Calu3 (cell line): ENCODE measurements at regions not wholly inside any gene's neighbourhood (a gene's known extent, or its start where the extent isn't known, plus 50 kb on each side); places are given as distances from the start of the nearest gene placed in this dataset.

Experiments used
- BruUV-seq: library from RNA; stranded (reverse); fragments of 400-500 nt; replicated peaks from 2 replicates; lab custom pipeline; 2021; lab: Mats Ljungman, UMichigan
- CTCF ChIA-PET: fragments of 300-600 bp; sonication (Branson Sonifier 250); formaldehyde crosslinking; loops from one replicate; lab custom pipeline; 2022; ENCODE audit warnings: antibody characterized with exemption; lab: Charles Lee
- DNase-seq: peaks from one replicate; pipeline ENCODE4 v3.0.0; 2022
- H3K27ac Mint-ChIP-seq: one replicate; pipeline ENCODE4 v1.8.0; 2022; ENCODE audit warnings: mixed read lengths; ENCODE audit not compliant: unreplicated experiment
- H3K27me3 Mint-ChIP-seq: one replicate; pipeline ENCODE4 v1.8.0; 2022; ENCODE audit warnings: mixed read lengths; ENCODE audit not compliant: unreplicated experiment
- H3K36me3 Mint-ChIP-seq: one replicate; pipeline ENCODE4 v1.8.0; 2022; ENCODE audit warnings: mild to moderate bottlenecking, moderate library complexity, mixed read lengths; ENCODE audit not compliant: insufficient read depth, unreplicated experiment
- H3K4me1 Mint-ChIP-seq: one replicate; pipeline ENCODE4 v1.8.0; 2022; ENCODE audit warnings: mild to moderate bottlenecking, low read depth, mixed read lengths; ENCODE audit not compliant: unreplicated experiment
- H3K4me3 Mint-ChIP-seq: one replicate; pipeline ENCODE4 v1.8.0; 2022; ENCODE audit warnings: mild to moderate bottlenecking, low read depth, moderate library complexity, mixed read lengths; ENCODE audit not compliant: unreplicated experiment
- H3K9me3 Mint-ChIP-seq: one replicate; pipeline ENCODE4 v1.8.0; 2022; ENCODE audit warnings: low read depth, mixed read lengths; ENCODE audit not compliant: unreplicated experiment
- intact Hi-C: fragments of 100-400 bp; cut with micrococcal nuclease; formaldehyde crosslinking; loops from one replicate; pipeline ENCODE4 v1.10.0; 2022; ENCODE audit not compliant: unreplicated experiment
- TF ChIP-seq, protein P1 (sequence below): fragments of 200-600 bp; IDR thresholded peaks from one replicate; pipeline ENCODE4 v1.8.0; 2022; ENCODE audit warnings: antibody characterized with exemption; ENCODE audit not compliant: unreplicated experiment

GRCh38 chr19:32174386-32175113, 170.9 kb upstream of the ZNF507 start:
- Mint-ChIP-seq H3K4me1 (no peaks in the 10 kb centered on the region), H3K27me3 (peaks cover 23% of the 10 kb centered on the region), H3K36me3 (no peaks in the 10 kb centered on the region), H3K27ac (no peak overlapping the region), H3K9me3 (no peaks in the 10 kb centered on the region), H3K4me3 (no peak overlapping the region)
- BruUV-seq, result no TSS peak
- TF ChIP-seq, protein P1, sequence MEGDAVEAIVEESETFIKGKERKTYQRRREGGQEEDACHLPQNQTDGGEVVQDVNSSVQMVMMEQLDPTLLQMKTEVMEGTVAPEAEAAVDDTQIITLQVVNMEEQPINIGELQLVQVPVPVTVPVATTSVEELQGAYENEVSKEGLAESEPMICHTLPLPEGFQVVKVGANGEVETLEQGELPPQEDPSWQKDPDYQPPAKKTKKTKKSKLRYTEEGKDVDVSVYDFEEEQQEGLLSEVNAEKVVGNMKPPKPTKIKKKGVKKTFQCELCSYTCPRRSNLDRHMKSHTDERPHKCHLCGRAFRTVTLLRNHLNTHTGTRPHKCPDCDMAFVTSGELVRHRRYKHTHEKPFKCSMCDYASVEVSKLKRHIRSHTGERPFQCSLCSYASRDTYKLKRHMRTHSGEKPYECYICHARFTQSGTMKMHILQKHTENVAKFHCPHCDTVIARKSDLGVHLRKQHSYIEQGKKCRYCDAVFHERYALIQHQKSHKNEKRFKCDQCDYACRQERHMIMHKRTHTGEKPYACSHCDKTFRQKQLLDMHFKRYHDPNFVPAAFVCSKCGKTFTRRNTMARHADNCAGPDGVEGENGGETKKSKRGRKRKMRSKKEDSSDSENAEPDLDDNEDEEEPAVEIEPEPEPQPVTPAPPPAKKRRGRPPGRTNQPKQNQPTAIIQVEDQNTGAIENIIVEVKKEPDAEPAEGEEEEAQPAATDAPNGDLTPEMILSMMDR, result no peak
- no peak for DNase-seq
- CTCF ChIA-PET, result no interaction called here
- intact Hi-C loops, result no loop called here

DNA sequence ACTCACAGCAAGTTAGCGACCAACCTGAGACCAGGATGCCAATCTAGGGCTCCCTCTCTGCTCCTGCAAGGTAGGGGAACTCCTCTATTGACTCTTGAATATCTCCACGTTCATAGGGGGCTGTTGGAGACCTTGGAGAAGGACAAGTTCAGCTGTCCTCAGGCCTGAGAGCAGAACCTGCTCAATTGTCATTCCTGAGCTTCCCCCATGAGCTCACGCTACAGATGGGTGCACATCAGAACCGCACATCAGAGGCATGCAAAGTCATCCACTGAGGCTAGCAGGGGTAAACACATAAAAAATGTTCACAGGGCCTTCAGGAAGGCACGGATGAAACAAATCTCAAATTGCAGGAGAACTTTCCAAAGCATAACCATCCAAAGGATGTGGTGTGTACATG, 168.8 kb upstream of the ZNF507 start:
- no peak overlapping the region for H3K4me3 Mint-ChIP-seq
- CTCF ChIA-PET, result interaction anchor here (0.5 kb wide), 1 partner anchor 349 kb away, joined by 3 read pairs; no protein-coding TSS in a partner anchor
- no TSS peak for BruUV-seq
- H3K9me3 Mint-ChIP-seq, result no peaks in the 10 kb centered on the region
- no peaks in the 10 kb centered on the region for H3K36me3 Mint-ChIP-seq
- H3K4me1 Mint-ChIP-seq, result no peaks in the 10 kb centered on the region
- H3K27me3 Mint-ChIP-seq, result peaks cover 15% of the 10 kb centered on the region
- DNase-seq, result no peak
- no peak overlapping the region for H3K27ac Mint-ChIP-seq
- TF ChIP-seq, protein P1, result no peak
- intact Hi-C loops, result no loop called here

DNA sequence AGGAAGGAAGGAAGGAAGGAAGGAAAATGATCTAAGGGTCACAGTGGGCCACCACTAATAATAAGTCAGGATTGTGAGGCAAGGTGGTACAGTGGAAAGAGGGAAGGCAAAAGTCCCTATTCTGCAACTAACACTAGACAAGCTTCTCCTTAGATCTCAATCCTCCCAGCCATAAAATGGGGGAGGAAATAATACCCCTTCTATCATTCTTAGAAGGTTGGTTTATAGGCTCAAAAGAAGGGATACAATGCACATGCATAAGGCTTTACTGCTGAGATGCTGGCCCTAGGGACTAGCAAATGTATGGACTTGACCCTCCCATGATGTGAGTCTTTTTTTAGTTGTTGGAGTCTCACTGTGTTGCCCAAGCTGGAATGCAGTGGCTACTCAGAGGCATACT, 167.7 kb upstream of the ZNF507 start:
- Mint-ChIP-seq H3K27ac (no peak overlapping the region), H3K27me3 (peaks cover 4% of the 10 kb centered on the region), H3K9me3 (no peaks in the 10 kb centered on the region), H3K4me3 (no peak overlapping the region), H3K4me1 (no peaks in the 10 kb centered on the region), H3K36me3 (no peaks in the 10 kb centered on the region)
- DNase-seq, result no peak
- CTCF ChIA-PET, result interaction anchor here (1.0 kb wide), 1 partner anchor 54 kb away, joined by 3 read pairs; no protein-coding TSS in a partner anchor
- BruUV-seq, result no TSS peak
- TF ChIP-seq, protein P1, result no peak
- intact Hi-C loops, result no loop called here

GRCh38 chr19:32178401-32178800, 167.0 kb upstream of the ZNF507 start:
- Mint-ChIP-seq H3K4me3 (no peak overlapping the region), H3K27me3 (no peaks in the 10 kb centered on the region), H3K27ac (no peak overlapping the region), H3K36me3 (no peaks in the 10 kb centered on the region), H3K4me1 (no peaks in the 10 kb centered on the region), H3K9me3 (peaks cover under 1% of the 10 kb centered on the region)
- no TSS peak for BruUV-seq
- DNase-seq, result no peak
- intact Hi-C loops, result no loop called here
- TF ChIP-seq, protein P1, result no peak
- CTCF ChIA-PET, result interaction anchor here (0.5 to 0.6 kb wide), 2 partner anchors 458 to 501 kb away, joined by 4 to 5 read pairs; no protein-coding TSS in a partner anchor
